ENCODE measurements at regions not wholly inside any gene's neighbourhood (a gene's known extent, or its start where the extent isn't known, plus 50 kb on each side); places are given as distances from the start of the nearest gene placed in this dataset.

- Histone ChIP-seq H3K9me3 (ENCODE audit: low read length) (no peaks in the 10 kb centered on the region), H3K4me3 (ENCODE audit: low read length) (no peak overlapping the region), H3K27me3 (ENCODE audit: insufficient read depth, low read length, poor library complexity, severe bottlenecking) (no peaks in the 10 kb centered on the region), H3K4me1 (ENCODE audit: insufficient read depth, low read length) (no peaks in the 10 kb centered on the region), H3K27ac (ENCODE audit: low read depth, low read length) (no peak overlapping the region), H3K36me3 (ENCODE audit: insufficient read depth, low read length) (no peaks in the 10 kb centered on the region)
- POLR2A ChIA-PET: no interaction called here
- no peak for DNase-seq
- no peaks in the 10 kb centered on the region for H3K36me3 Mint-ChIP-seq
- H3K4me1 Mint-ChIP-seq: no peaks in the 10 kb centered on the region
- no peak overlapping the region for H3K4me3 Mint-ChIP-seq
- peaks cover 0 to 7% (median 0%) of the 10 kb centered on the region in 5 donors for H3K9me3 Mint-ChIP-seq
- H3K27ac Mint-ChIP-seq: no peak overlapping the region
- no peaks in the 10 kb centered on the region for H3K27me3 Mint-ChIP-seq
- CTCF ChIA-PET: no interaction called here
Measured at GRCh38 chr12:71071536-71072097, 86.2 kb downstream of the TSPAN8 start.

DNA sequence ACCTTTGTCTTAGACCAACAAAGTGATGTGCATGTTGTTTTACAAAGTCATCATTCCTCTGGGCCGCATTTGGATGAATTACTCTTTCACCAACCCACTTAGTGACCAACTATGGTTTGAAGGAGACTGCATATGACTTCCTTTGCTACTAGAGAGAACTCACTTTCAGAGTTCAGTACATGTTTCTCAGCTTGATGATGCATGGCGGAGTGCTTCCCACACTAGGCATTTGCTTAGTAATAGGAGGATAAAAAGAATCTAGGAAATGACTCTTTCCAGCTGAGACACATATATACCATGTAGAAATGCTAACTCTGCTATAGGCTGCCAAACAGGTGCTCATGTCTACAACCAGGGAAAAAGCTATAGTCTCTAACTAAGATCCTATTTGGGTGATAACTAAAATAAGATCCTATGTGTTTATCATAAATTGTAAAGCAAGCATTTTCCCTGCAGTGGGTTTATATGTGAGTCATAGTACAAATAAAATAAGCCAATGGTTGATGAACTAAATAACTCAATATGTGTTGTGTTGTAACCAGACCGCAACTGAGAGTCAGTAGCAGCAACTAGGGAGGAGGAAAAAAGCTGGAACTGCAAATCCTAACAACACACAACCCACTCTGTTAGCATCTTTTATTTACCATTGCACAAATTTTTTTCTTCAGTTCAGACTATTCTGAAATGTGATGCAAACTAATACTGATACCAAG, 87.2 kb downstream of the TSPAN8 start:
- H3K36me3 ChIP-seq (ENCODE audit: insufficient read depth, low read length): no peaks in the 10 kb centered on the region
- Mint-ChIP-seq H3K9me3 (peaks cover 0 to 10% (median 0%) of the 10 kb centered on the region in 5 donors), H3K36me3 (no peaks in the 10 kb centered on the region), H3K4me1 (no peaks in the 10 kb centered on the region), H3K27ac (no peak overlapping the region), H3K4me3 (no peak overlapping the region), H3K27me3 (no peaks in the 10 kb centered on the region)
- CTCF ChIA-PET: no interaction called here
- DNase-seq: no peak
- POLR2A ChIA-PET: no interaction called here
- H3K4me1 ChIP-seq (ENCODE audit: insufficient read depth, low read length): no peaks in the 10 kb centered on the region
- H3K27ac ChIP-seq (ENCODE audit: low read depth, low read length): no peak overlapping the region
- no peaks in the 10 kb centered on the region for H3K9me3 ChIP-seq (ENCODE audit: low read length)
- no peak overlapping the region for H3K4me3 ChIP-seq (ENCODE audit: low read length)
- no peaks in the 10 kb centered on the region for H3K27me3 ChIP-seq (ENCODE audit: insufficient read depth, low read length, poor library complexity, severe bottlenecking)

DNA sequence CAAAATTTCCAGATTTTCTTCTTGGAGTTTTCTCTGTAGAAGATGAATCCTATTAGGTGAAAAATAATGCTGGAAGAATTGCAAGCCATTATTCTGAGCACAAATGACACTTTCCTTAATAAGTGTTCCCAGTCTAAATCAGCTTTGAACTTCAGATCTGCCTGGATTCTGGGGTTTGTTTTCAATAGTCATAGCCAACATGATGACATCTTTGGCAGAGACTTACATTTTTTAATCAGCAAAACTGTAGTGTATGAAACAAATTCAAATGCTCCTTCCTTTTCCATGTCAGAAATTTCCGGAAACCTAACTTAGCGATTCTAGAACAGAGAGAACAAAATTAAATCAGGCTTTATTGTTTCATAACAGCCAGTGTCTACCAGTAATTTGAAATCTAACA, 88.5 kb downstream of the TSPAN8 start:
- no peaks in the 10 kb centered on the region for H3K4me1 ChIP-seq (ENCODE audit: insufficient read depth, low read length)
- POLR2A ChIA-PET: no interaction called here
- Mint-ChIP-seq H3K4me1 (no peaks in the 10 kb centered on the region), H3K36me3 (no peaks in the 10 kb centered on the region), H3K27ac (no peak overlapping the region), H3K4me3 (no peak overlapping the region), H3K9me3 (peaks cover 0 to 14% (median 0%) of the 10 kb centered on the region in 5 donors), H3K27me3 (no peaks in the 10 kb centered on the region)
- no peaks in the 10 kb centered on the region for H3K36me3 ChIP-seq (ENCODE audit: insufficient read depth, low read length)
- CTCF ChIA-PET: no interaction called here
- H3K27me3 ChIP-seq (ENCODE audit: insufficient read depth, low read length, poor library complexity, severe bottlenecking): no peaks in the 10 kb centered on the region
- H3K27ac ChIP-seq (ENCODE audit: low read depth, low read length): no peak overlapping the region
- DNase-seq: no peak
- no peaks in the 10 kb centered on the region for H3K9me3 ChIP-seq (ENCODE audit: low read length)
- no peak overlapping the region for H3K4me3 ChIP-seq (ENCODE audit: low read length)

DNA sequence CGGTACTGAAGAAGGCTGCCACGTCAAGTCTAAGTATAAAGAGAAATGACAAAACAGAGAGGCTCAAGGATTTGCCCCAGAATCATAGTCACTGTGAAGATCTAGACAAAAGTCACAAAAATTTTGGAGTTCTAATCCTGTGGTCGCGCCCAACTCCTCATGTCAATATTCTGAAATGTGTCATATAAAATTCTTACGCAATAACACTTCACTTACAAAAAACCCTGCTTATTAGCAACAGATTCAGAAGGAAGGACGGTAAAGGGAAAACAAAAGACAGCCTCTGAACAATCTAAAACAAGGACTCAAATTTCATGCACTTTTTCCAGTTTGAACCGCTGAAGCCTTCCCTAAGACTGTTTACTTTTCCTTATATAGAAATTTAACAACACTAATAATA, 94.7 kb downstream of the TSPAN8 start:
- no peak overlapping the region for H3K4me3 ChIP-seq (ENCODE audit: low read length)
- H3K9me3 ChIP-seq (ENCODE audit: low read length): no peaks in the 10 kb centered on the region
- Mint-ChIP-seq H3K27me3 (no peaks in the 10 kb centered on the region), H3K9me3 (peaks cover 0 to 16% (median 4%) of the 10 kb centered on the region in 5 donors), H3K4me3 (no peak overlapping the region), H3K27ac (no peak overlapping the region), H3K36me3 (no peaks in the 10 kb centered on the region), H3K4me1 (no peaks in the 10 kb centered on the region)
- no peak overlapping the region for H3K27ac ChIP-seq (ENCODE audit: low read depth, low read length)
- no peaks in the 10 kb centered on the region for H3K27me3 ChIP-seq (ENCODE audit: insufficient read depth, low read length, poor library complexity, severe bottlenecking)
- ChIA-PET CTCF (no interaction called here), POLR2A (no interaction called here)
- no peaks in the 10 kb centered on the region for H3K36me3 ChIP-seq (ENCODE audit: insufficient read depth, low read length)
- no peaks in the 10 kb centered on the region for H3K4me1 ChIP-seq (ENCODE audit: insufficient read depth, low read length)
- DNase-seq: no peak

- no peaks in the 10 kb centered on the region for H3K27me3 Mint-ChIP-seq
- H3K9me3 ChIP-seq (ENCODE audit: low read length): no peaks in the 10 kb centered on the region
- no peaks in the 10 kb centered on the region for H3K4me1 Mint-ChIP-seq
- no peak overlapping the region for H3K4me3 Mint-ChIP-seq
- no peak overlapping the region for H3K27ac ChIP-seq (ENCODE audit: low read depth, low read length)
- no peaks in the 10 kb centered on the region for H3K36me3 Mint-ChIP-seq
- ChIA-PET CTCF (no interaction called here), POLR2A (no interaction called here)
- H3K27ac Mint-ChIP-seq: no peak overlapping the region
- H3K4me1 ChIP-seq (ENCODE audit: insufficient read depth, low read length): no peaks in the 10 kb centered on the region
- no peaks in the 10 kb centered on the region for H3K27me3 ChIP-seq (ENCODE audit: insufficient read depth, low read length, poor library complexity, severe bottlenecking)
- no peak overlapping the region for H3K4me3 ChIP-seq (ENCODE audit: low read length)
- H3K36me3 ChIP-seq (ENCODE audit: insufficient read depth, low read length): no peaks in the 10 kb centered on the region
- peaks cover 0 to 16% (median 4%) of the 10 kb centered on the region in 5 donors for H3K9me3 Mint-ChIP-seq
- no peak for DNase-seq
Measured at GRCh38 chr12:71061451-71061850, 96.3 kb downstream of the TSPAN8 start.

DNA sequence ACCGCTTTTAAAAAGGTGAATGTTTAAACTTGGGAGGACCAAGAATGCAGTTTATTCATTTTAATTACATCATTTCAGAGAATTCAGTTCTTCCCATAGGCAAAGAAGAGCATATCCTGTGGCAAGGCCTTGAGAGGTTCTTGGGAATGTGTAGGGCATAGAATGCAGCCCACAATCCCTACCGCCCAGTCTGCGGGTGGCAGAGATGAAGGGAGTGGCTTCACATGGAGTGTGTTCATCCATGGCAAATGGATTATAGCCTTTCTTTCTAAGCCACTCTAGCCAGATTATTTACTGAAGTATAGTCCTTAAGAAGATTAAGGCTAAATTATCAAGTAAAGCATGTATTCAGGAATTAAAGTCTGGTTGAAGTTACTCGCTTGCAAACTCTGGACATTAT, 97.4 kb downstream of the TSPAN8 start:
- Mint-ChIP-seq H3K36me3 (no peaks in the 10 kb centered on the region), H3K9me3 (peaks cover 0 to 11% (median 4%) of the 10 kb centered on the region in 5 donors), H3K27me3 (no peaks in the 10 kb centered on the region), H3K27ac (no peak overlapping the region), H3K4me3 (no peak overlapping the region), H3K4me1 (no peaks in the 10 kb centered on the region)
- H3K4me3 ChIP-seq (ENCODE audit: low read length): no peak overlapping the region
- ChIA-PET POLR2A (no interaction called here), CTCF (no interaction called here)
- no peak for DNase-seq
- no peaks in the 10 kb centered on the region for H3K27me3 ChIP-seq (ENCODE audit: insufficient read depth, low read length, poor library complexity, severe bottlenecking)
- H3K27ac ChIP-seq (ENCODE audit: low read depth, low read length): no peak overlapping the region
- H3K36me3 ChIP-seq (ENCODE audit: insufficient read depth, low read length): no peaks in the 10 kb centered on the region
- H3K4me1 ChIP-seq (ENCODE audit: insufficient read depth, low read length): no peaks in the 10 kb centered on the region
- H3K9me3 ChIP-seq (ENCODE audit: low read length): no peaks in the 10 kb centered on the region

DNA sequence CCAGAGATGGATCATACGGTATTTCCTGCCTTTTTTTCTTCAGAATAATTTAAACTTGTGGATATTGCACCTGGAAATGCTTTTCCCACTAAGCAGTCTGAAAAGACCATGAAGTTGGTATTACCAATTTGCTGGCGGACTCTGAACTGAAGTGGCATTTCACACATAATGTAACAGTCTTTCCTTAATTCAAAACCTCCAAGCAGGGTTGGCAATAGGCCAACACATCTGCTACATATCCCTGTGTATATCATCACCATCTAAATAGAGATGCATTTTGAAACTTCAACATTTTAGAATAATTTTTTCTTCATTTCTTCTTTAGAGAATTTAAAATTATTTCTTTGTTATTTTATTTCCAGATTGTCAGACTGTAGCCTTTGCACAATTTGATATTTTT, 100.5 kb downstream of the TSPAN8 start:
- Mint-ChIP-seq H3K27ac (no peak overlapping the region), H3K4me1 (no peaks in the 10 kb centered on the region), H3K36me3 (no peaks in the 10 kb centered on the region), H3K4me3 (no peak overlapping the region), H3K9me3 (peaks cover 0 to 4% (median 1%) of the 10 kb centered on the region in 5 donors), H3K27me3 (no peaks in the 10 kb centered on the region)
- Histone ChIP-seq H3K4me1 (ENCODE audit: insufficient read depth, low read length) (no peaks in the 10 kb centered on the region), H3K27ac (ENCODE audit: low read depth, low read length) (no peak overlapping the region), H3K9me3 (ENCODE audit: low read length) (no peaks in the 10 kb centered on the region), H3K36me3 (ENCODE audit: insufficient read depth, low read length) (no peaks in the 10 kb centered on the region), H3K4me3 (ENCODE audit: low read length) (no peak overlapping the region), H3K27me3 (ENCODE audit: insufficient read depth, low read length, poor library complexity, severe bottlenecking) (no peaks in the 10 kb centered on the region)
- no peak for DNase-seq
- POLR2A ChIA-PET: no interaction called here
- CTCF ChIA-PET: no interaction called here

DNA sequence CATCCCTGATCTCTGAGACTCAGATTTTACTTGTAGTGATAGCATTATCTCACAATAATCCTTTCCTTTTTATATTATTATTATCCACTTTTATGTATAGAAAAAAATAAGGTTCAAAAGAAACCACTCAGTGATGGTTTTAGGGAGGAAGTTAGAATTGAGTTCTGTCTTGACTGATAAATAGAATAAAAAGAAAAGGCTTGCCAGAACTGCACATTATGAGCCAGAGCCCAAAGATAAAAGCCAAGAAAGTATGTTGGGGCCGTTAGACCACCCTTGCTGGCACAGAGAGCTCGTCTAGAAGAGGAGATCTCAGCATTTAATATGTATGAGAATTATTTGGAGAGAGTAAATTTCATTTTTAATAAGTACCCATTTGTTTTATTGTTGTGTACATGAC, 103.2 kb downstream of the TSPAN8 start:
- Histone ChIP-seq H3K27ac (ENCODE audit: low read depth, low read length) (no peak overlapping the region), H3K4me1 (ENCODE audit: insufficient read depth, low read length) (no peaks in the 10 kb centered on the region), H3K4me3 (ENCODE audit: low read length) (no peak overlapping the region), H3K36me3 (ENCODE audit: insufficient read depth, low read length) (no peaks in the 10 kb centered on the region), H3K27me3 (ENCODE audit: insufficient read depth, low read length, poor library complexity, severe bottlenecking) (no peaks in the 10 kb centered on the region), H3K9me3 (ENCODE audit: low read length) (no peaks in the 10 kb centered on the region)
- no peak overlapping the region for H3K4me3 Mint-ChIP-seq
- no peak for DNase-seq
- peaks cover 0 to 4% (median 2%) of the 10 kb centered on the region in 5 donors for H3K9me3 Mint-ChIP-seq
- no peaks in the 10 kb centered on the region for H3K4me1 Mint-ChIP-seq
- H3K36me3 Mint-ChIP-seq: no peaks in the 10 kb centered on the region
- ChIA-PET POLR2A (no interaction called here), CTCF (no interaction called here)
- no peaks in the 10 kb centered on the region for H3K27me3 Mint-ChIP-seq
- H3K27ac Mint-ChIP-seq: no peak overlapping the region
